ENCODE measurements at regions not wholly inside any gene's neighbourhood (a gene's known extent, or its start where the extent isn't known, plus 50 kb on each side); places are given as distances from the start of the nearest gene placed in this dataset.

- H3K36me3 ChIP-seq: no peaks in the 10 kb centered on the region
- H3K4me3 ChIP-seq: no peak overlapping the region
- no peaks in the 10 kb centered on the region for H3K9me3 ChIP-seq
- WGBS, 2 donors: 78 to 80% methylated on average over 6 of the region's 6 CpGs
- no peaks in the 10 kb centered on the region for H3K27me3 ChIP-seq
- TF ChIP-seq CTCF (IDR thresholded peaks at IDR 0.05): no peak
- no peak for DNase-seq
- intact Hi-C loops (cut with DNase I): no loop called here
- no peak overlapping the region for H3K27ac ChIP-seq
- FAIRE-seq: no peak
- no peak for ATAC-seq
- no peaks in the 10 kb centered on the region for H3K4me1 ChIP-seq
Observed at GRCh38 chrX:7272346-7272745, 124.4 kb upstream of the PUDP start.

- H3K27ac ChIP-seq: no peak overlapping the region
- intact Hi-C loops (cut with DNase I): no loop called here
- ATAC-seq: no peak
- H3K4me3 ChIP-seq: no peak overlapping the region
- FAIRE-seq: no peak
- no peaks in the 10 kb centered on the region for H3K36me3 ChIP-seq
- no peaks in the 10 kb centered on the region for H3K9me3 ChIP-seq
- H3K4me1 ChIP-seq: no peaks in the 10 kb centered on the region
- no peaks in the 10 kb centered on the region for H3K27me3 ChIP-seq
- DNase-seq: no peak
- 72 to 81% methylated on average over 3 of the region's 3 CpGs for WGBS, 2 donors
- TF ChIP-seq CTCF (IDR thresholded peaks at IDR 0.05): no peak
Observed at GRCh38 chrX:7270933-7271332, 123.0 kb upstream of the PUDP start.

GRCh38 chrX:7269991-7270390, 122.0 kb upstream of the PUDP start:
- Histone ChIP-seq H3K4me3 (no peak overlapping the region), H3K9me3 (no peaks in the 10 kb centered on the region), H3K27ac (no peak overlapping the region), H3K36me3 (no peaks in the 10 kb centered on the region), H3K27me3 (no peaks in the 10 kb centered on the region), H3K4me1 (no peaks in the 10 kb centered on the region)
- intact Hi-C loops (cut with DNase I): no loop called here
- no peak for FAIRE-seq
- WGBS, 2 donors: 41 to 51% methylated on average over 3 of the region's 3 CpGs
- no peak for DNase-seq
- ATAC-seq: peak in 2 of 4 donors; percentile 45 to 47
- no peak for TF ChIP-seq CTCF (IDR thresholded peaks at IDR 0.05)

GRCh38 chrX:7269589-7269988, 121.6 kb upstream of the PUDP start:
- intact Hi-C loops (cut with DNase I): no loop called here
- FAIRE-seq (no peak), ATAC-seq (no peak), DNase-seq (no peak)
- Histone ChIP-seq H3K9me3 (no peaks in the 10 kb centered on the region), H3K27me3 (no peaks in the 10 kb centered on the region), H3K36me3 (no peaks in the 10 kb centered on the region), H3K4me1 (no peaks in the 10 kb centered on the region), H3K27ac (no peak overlapping the region), H3K4me3 (no peak overlapping the region)
- TF ChIP-seq CTCF (IDR thresholded peaks at IDR 0.05): no peak
- WGBS, 2 donors: 79 to 80% methylated on average over 5 of the region's 5 CpGs

GRCh38 chrX:7266288-7266687, 118.3 kb upstream of the PUDP start:
- no peak for FAIRE-seq
- H3K36me3 ChIP-seq: no peaks in the 10 kb centered on the region
- ATAC-seq: no peak
- H3K27ac ChIP-seq: no peak overlapping the region
- intact Hi-C loops (cut with DNase I): no loop called here
- H3K27me3 ChIP-seq: no peaks in the 10 kb centered on the region
- H3K4me3 ChIP-seq: no peak overlapping the region
- TF ChIP-seq CTCF (IDR thresholded peaks at IDR 0.05): no peak
- WGBS, 2 donors: 87 to 96% methylated on average over 1 of the region's 1 CpG
- H3K9me3 ChIP-seq: no peaks in the 10 kb centered on the region
- no peaks in the 10 kb centered on the region for H3K4me1 ChIP-seq
- no peak for DNase-seq
